ENCODE measurements at regions not wholly inside any gene's neighbourhood (a gene's known extent, or its start where the extent isn't known, plus 50 kb on each side); places are given as distances from the start of the nearest gene placed in this dataset.

DNA sequence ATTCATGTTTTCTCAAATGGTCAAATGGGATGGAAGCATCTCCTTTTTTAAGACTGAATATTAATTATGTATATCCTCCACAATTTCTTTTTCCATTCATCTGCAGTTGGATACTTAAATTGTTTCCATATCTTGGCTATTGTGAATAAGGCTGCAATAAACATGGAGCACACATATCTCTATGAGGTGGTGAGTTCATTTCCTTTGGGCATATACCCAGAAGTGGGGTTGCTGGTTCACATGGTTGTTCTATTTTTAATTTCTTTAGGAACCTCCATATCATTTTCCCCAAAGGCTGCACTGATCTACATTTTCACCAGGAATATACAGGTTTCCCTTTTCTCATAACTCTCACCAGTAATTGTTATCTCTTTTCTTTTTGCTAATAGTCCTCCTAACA is 566.3 kb downstream of the KCTD12 start:
- H3K9me3 ChIP-seq: no peaks in the 10 kb centered on the region
- no peak overlapping the region for H3K4me3 ChIP-seq
- no peaks in the 10 kb centered on the region for H3K36me3 ChIP-seq
- no peak for DNase-seq (ENCODE audit: extremely low spot score in 2 of 2)
- no peaks in the 10 kb centered on the region for H3K27me3 ChIP-seq
- intact Hi-C loops (cut with DNase I): no loop called here
- H3K27ac ChIP-seq: no peak overlapping the region
- H3K4me1 ChIP-seq: no peaks in the 10 kb centered on the region
- TF ChIP-seq, protein P1, sequence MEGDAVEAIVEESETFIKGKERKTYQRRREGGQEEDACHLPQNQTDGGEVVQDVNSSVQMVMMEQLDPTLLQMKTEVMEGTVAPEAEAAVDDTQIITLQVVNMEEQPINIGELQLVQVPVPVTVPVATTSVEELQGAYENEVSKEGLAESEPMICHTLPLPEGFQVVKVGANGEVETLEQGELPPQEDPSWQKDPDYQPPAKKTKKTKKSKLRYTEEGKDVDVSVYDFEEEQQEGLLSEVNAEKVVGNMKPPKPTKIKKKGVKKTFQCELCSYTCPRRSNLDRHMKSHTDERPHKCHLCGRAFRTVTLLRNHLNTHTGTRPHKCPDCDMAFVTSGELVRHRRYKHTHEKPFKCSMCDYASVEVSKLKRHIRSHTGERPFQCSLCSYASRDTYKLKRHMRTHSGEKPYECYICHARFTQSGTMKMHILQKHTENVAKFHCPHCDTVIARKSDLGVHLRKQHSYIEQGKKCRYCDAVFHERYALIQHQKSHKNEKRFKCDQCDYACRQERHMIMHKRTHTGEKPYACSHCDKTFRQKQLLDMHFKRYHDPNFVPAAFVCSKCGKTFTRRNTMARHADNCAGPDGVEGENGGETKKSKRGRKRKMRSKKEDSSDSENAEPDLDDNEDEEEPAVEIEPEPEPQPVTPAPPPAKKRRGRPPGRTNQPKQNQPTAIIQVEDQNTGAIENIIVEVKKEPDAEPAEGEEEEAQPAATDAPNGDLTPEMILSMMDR (IDR thresholded peaks at IDR 0.05): no peak
- no peak for TF ChIP-seq POLR2AphosphoS5 (IDR thresholded peaks at IDR 0.05; ENCODE audit: insufficient read depth in 1 of 2, low read depth in 1 of 2)
- no peak for TF ChIP-seq POLR2A (IDR thresholded peaks at IDR 0.05)

GRCh38 chr13:76316998-76317527 is 569.1 kb downstream of the KCTD12 start:
- no peaks in the 10 kb centered on the region for H3K27me3 ChIP-seq
- no peak overlapping the region for H3K4me3 ChIP-seq
- DNase-seq (ENCODE audit: extremely low spot score in 2 of 2): no peak
- TF ChIP-seq POLR2AphosphoS5 (IDR thresholded peaks at IDR 0.05; ENCODE audit: insufficient read depth in 1 of 2, low read depth in 1 of 2): no peak
- TF ChIP-seq, protein P1 (IDR thresholded peaks at IDR 0.05): no peak
- intact Hi-C loops (cut with DNase I): no loop called here
- H3K4me1 ChIP-seq: no peaks in the 10 kb centered on the region
- no peaks in the 10 kb centered on the region for H3K9me3 ChIP-seq
- H3K36me3 ChIP-seq: no peaks in the 10 kb centered on the region
- H3K27ac ChIP-seq: no peak overlapping the region

- TF ChIP-seq, protein P1 (IDR thresholded peaks at IDR 0.05): no peak
- TF ChIP-seq POLR2A (IDR thresholded peaks at IDR 0.05): no peak
- intact Hi-C loops (cut with DNase I): no loop called here
- no peak for DNase-seq (ENCODE audit: extremely low spot score in 2 of 2)
- Histone ChIP-seq H3K36me3 (no peaks in the 10 kb centered on the region), H3K27ac (no peak overlapping the region), H3K27me3 (no peaks in the 10 kb centered on the region), H3K4me1 (no peaks in the 10 kb centered on the region), H3K4me3 (no peak overlapping the region), H3K9me3 (no peaks in the 10 kb centered on the region)
These were observed 571.7 kb downstream of the KCTD12 start for GRCh38 chr13:76314495-76314894.

DNA sequence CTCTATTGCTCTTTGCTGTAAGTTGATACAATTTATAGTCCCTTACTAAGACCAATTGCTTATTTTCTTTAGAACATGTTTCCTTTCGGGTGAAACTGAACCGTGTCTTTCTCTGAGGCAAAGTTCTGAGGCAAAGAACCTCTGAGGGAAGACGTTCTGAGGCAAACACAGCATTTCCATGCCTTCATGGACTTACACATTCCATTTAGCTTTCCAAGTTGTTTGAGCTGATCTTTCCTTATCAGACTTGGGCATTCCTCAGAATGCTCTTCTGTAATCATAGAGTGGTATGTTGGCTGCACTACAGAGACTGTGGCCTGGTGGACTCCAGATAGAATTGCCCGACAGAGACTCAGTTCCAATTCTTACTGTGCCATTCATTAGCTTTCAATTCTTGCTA is 579.1 kb downstream of the KCTD12 start:
- Histone ChIP-seq H3K36me3 (no peaks in the 10 kb centered on the region), H3K27ac (no peak overlapping the region), H3K27me3 (no peaks in the 10 kb centered on the region), H3K4me1 (no peaks in the 10 kb centered on the region), H3K9me3 (no peaks in the 10 kb centered on the region), H3K4me3 (no peak overlapping the region)
- TF ChIP-seq POLR2AphosphoS5 (IDR thresholded peaks at IDR 0.05; ENCODE audit: insufficient read depth in 1 of 2, low read depth in 1 of 2): no peak
- no peak for DNase-seq (ENCODE audit: extremely low spot score in 2 of 2)
- intact Hi-C loops (cut with DNase I): no loop called here

- no peak for DNase-seq (ENCODE audit: extremely low spot score in 2 of 2)
- TF ChIP-seq POLR2A (IDR thresholded peaks at IDR 0.05): no peak
- TF ChIP-seq, protein P1 (IDR thresholded peaks at IDR 0.05): no peak
- no peak for TF ChIP-seq POLR2AphosphoS5 (IDR thresholded peaks at IDR 0.05; ENCODE audit: insufficient read depth in 1 of 2, low read depth in 1 of 2)
These were observed 585.5 kb downstream of the KCTD12 start for GRCh38 chr13:76300688-76301087.

GRCh38 chr13:76297331-76297730 is 588.9 kb downstream of the KCTD12 start:
- no peaks in the 10 kb centered on the region for H3K27me3 ChIP-seq
- H3K4me1 ChIP-seq: no peaks in the 10 kb centered on the region
- H3K4me3 ChIP-seq: no peak overlapping the region
- H3K9me3 ChIP-seq: no peaks in the 10 kb centered on the region
- H3K27ac ChIP-seq: no peak overlapping the region
- no peak for DNase-seq (ENCODE audit: extremely low spot score in 2 of 2)
- intact Hi-C loops (cut with DNase I): no loop called here
- TF ChIP-seq, protein P1 (IDR thresholded peaks at IDR 0.05): no peak
- TF ChIP-seq POLR2A (IDR thresholded peaks at IDR 0.05) (no peak), POLR2AphosphoS5 (IDR thresholded peaks at IDR 0.05; ENCODE audit: insufficient read depth in 1 of 2, low read depth in 1 of 2) (no peak)
- no peaks in the 10 kb centered on the region for H3K36me3 ChIP-seq

More at GRCh38 chr13:76300688-76301087, 585.5 kb downstream of the KCTD12 start:
- H3K27ac ChIP-seq: no peak overlapping the region
- no peaks in the 10 kb centered on the region for H3K36me3 ChIP-seq
- H3K9me3 ChIP-seq: no peaks in the 10 kb centered on the region
- no peaks in the 10 kb centered on the region for H3K27me3 ChIP-seq
- intact Hi-C loops (cut with DNase I): no loop called here
- H3K4me3 ChIP-seq: no peak overlapping the region
- H3K4me1 ChIP-seq: no peaks in the 10 kb centered on the region
